Left ventricle myocardium inferior (tissue), 1 donor: ENCODE measurements at regions not wholly inside any gene's neighbourhood (a gene's known extent, or its start where the extent isn't known, plus 50 kb on each side); places are given as distances from the start of the nearest gene placed in this dataset.
"Not testable (repeated sequence)": the region's sequence is repeated elsewhere in the genome, so short reads cannot be mapped to it uniquely, and the experiment has no call there.

ENCODE experiments used
- DNase-seq: peaks from one replicate; pipeline ENCODE4 v3.0.0-alpha.2; 2020
- H3K27ac ChIP-seq: fragments of 200-600 bp; replicated peaks from 2 replicates; pipeline ENCODE4 v1.8.0; 2021
- H3K27me3 ChIP-seq: fragments of 200-600 bp; 2 replicates; pipeline ENCODE4 v1.8.0; 2021; ENCODE audit warnings: low read depth
- H3K36me3 ChIP-seq: fragments of 200-600 bp; 2 replicates; pipeline ENCODE4 v1.8.0; 2021
- H3K4me1 ChIP-seq: fragments of 200-600 bp; 2 replicates; pipeline ENCODE4 v1.8.0; 2021
- H3K4me3 ChIP-seq: fragments of 200-600 bp; 2 replicates; pipeline ENCODE4 v1.8.0; 2021; ENCODE audit warnings: mild to moderate bottlenecking, moderate library complexity
- H3K9me3 ChIP-seq: fragments of 200-600 bp; replicated peaks from 2 replicates; pipeline ENCODE4 v1.8.0; 2021
- intact Hi-C: fragments of 100-400 bp; cut with micrococcal nuclease; formaldehyde crosslinking; loops from one replicate; pipeline ENCODE4 v1.11.0; 2022
- TF ChIP-seq, protein P1 (sequence below): fragments of 200-600 bp; IDR thresholded peaks from 2 replicates; pipeline ENCODE4 v1.8.0; 2021; ENCODE audit warnings: antibody characterized with exemption, mild to moderate bottlenecking, borderline replicate concordance
- donor health status: DM: no; HTN: yes; CAD: no; lungs with severe emphysema.

DNA sequence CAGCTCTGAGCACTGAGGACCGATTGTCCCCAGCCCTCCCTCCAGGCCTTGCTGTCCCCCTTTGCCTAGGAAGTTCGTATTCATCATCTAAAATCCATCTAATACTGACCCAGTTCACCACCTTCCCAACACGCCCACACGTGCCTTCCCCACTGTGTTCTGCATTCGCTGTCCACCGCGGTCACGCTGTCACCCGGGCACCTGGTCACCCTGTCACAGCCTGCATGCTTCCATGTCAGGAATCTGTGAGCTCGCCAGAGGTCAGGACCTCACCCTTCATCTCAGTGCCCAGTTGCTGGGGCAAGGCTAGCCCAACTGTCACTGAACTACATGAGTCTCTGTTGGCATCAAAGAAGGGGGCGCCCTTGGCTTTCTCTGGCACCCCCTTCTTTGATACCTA is 82.9 kb upstream of the RUFY1 start:
- intact Hi-C loops, result no loop called here
- no peak for DNase-seq
- no peaks in the 10 kb centered on the region for H3K4me1 ChIP-seq
- H3K27me3 ChIP-seq, result peaks cover 4% of the 10 kb centered on the region
- TF ChIP-seq, protein P1, sequence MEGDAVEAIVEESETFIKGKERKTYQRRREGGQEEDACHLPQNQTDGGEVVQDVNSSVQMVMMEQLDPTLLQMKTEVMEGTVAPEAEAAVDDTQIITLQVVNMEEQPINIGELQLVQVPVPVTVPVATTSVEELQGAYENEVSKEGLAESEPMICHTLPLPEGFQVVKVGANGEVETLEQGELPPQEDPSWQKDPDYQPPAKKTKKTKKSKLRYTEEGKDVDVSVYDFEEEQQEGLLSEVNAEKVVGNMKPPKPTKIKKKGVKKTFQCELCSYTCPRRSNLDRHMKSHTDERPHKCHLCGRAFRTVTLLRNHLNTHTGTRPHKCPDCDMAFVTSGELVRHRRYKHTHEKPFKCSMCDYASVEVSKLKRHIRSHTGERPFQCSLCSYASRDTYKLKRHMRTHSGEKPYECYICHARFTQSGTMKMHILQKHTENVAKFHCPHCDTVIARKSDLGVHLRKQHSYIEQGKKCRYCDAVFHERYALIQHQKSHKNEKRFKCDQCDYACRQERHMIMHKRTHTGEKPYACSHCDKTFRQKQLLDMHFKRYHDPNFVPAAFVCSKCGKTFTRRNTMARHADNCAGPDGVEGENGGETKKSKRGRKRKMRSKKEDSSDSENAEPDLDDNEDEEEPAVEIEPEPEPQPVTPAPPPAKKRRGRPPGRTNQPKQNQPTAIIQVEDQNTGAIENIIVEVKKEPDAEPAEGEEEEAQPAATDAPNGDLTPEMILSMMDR, result no peak
- H3K27ac ChIP-seq, result no peak overlapping the region
- no peaks in the 10 kb centered on the region for H3K36me3 ChIP-seq
- peaks cover 23% of the 10 kb centered on the region for H3K9me3 ChIP-seq
- no peak overlapping the region for H3K4me3 ChIP-seq

DNA sequence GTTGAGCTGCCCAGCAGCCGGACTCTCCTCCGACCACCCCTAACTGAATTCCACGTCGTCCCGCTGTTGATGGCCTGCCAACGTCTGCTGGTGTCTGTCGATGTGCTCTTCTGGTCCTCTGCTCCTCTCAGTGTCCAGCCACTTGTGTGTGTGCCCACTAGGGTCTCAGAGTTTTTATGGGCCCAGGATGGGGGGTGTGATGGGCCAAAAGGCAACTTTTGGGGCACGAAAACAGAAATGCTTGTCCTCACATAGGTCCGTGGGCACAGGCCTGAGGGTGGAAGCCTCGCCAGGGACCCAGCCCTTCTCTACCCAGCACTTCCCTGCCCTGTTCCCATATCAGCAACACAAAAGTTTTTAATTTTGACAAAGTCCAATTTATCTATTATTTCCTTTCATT is 85.7 kb upstream of the RUFY1 start:
- no peak for DNase-seq
- peaks cover 23% of the 10 kb centered on the region for H3K9me3 ChIP-seq
- H3K4me1 ChIP-seq, result no peaks in the 10 kb centered on the region
- no peak overlapping the region for H3K27ac ChIP-seq
- TF ChIP-seq, protein P1, result no peak
- no peaks in the 10 kb centered on the region for H3K36me3 ChIP-seq
- H3K27me3 ChIP-seq, result peaks cover 9% of the 10 kb centered on the region
- H3K4me3 ChIP-seq, result no peak overlapping the region
- intact Hi-C loops, result no loop called here

GRCh38 chr5:179462040-179462439 is 88.3 kb upstream of the RUFY1 start:
- Histone ChIP-seq H3K27me3 (peaks cover 13% of the 10 kb centered on the region), H3K27ac (no peak overlapping the region), H3K9me3 (peaks cover 23% of the 10 kb centered on the region), H3K4me1 (no peaks in the 10 kb centered on the region), H3K4me3 (no peak overlapping the region), H3K36me3 (no peaks in the 10 kb centered on the region)
- intact Hi-C loops, result no loop called here
- TF ChIP-seq, protein P1, result no peak
- DNase-seq, result no peak

DNA sequence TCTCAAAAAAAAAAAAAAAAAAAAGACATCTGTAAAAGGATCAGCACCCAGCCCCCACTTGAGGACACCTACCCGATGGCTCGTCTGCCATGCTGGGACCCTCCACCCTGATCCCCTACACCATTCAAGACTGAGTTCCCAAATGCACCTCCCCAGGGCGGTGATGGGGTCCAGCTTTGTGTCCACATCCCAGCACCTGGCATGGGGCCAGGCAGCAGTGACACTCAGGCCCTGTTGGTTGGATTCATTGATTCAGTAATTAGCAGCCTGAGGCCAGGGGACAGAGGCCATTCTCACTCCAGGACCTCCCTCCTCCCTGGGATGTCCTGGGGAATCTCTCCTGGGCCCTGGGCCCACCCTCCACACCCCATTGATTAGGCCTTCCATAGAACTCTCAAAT is 88.8 kb upstream of the RUFY1 start:
- Histone ChIP-seq H3K27ac (no peak overlapping the region), H3K27me3 (peaks cover 13% of the 10 kb centered on the region), H3K9me3 (peaks cover 23% of the 10 kb centered on the region), H3K4me3 (no peak overlapping the region), H3K36me3 (no peaks in the 10 kb centered on the region), H3K4me1 (no peaks in the 10 kb centered on the region)
- no peak for DNase-seq
- intact Hi-C loops, result no loop called here
- TF ChIP-seq, protein P1, result no peak

DNA sequence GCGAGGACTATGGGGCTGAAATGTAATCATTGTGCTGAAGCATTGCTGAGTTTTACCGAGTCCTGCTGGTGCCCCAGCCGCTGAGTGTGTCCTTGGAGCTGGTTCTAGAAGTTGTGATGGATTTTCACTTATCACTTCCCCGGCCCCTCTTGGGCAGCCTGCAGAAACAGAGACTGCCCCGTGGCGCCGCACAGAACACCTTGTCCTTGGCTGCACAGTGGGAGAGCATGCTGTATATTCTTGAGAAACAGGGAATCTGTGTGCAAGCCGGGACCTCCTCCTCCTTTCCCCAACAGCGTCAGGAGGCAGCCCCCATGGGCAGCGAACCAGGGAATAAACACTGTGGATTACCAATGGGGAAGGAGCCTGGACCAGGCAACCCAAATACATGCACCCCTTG is 90.6 kb upstream of the RUFY1 start:
- no peaks in the 10 kb centered on the region for H3K36me3 ChIP-seq
- intact Hi-C loops, result no loop called here
- H3K27ac ChIP-seq, result no peak overlapping the region
- no peak for DNase-seq
- peaks cover 15% of the 10 kb centered on the region for H3K27me3 ChIP-seq
- peaks cover 18% of the 10 kb centered on the region for H3K9me3 ChIP-seq
- H3K4me3 ChIP-seq, result no peak overlapping the region
- TF ChIP-seq, protein P1, result no peak
- H3K4me1 ChIP-seq, result no peaks in the 10 kb centered on the region

- Histone ChIP-seq H3K4me1 (no peaks in the 10 kb centered on the region), H3K36me3 (no peaks in the 10 kb centered on the region), H3K9me3 (peaks cover 4% of the 10 kb centered on the region), H3K4me3 (no peak overlapping the region), H3K27ac (no peak overlapping the region), H3K27me3 (peaks cover 21% of the 10 kb centered on the region)
- TF ChIP-seq, protein P1, result no peak
- DNase-seq, result no peak
- intact Hi-C loops, result no loop called here
Measured at GRCh38 chr5:179457612-179458011, 92.7 kb upstream of the RUFY1 start.

GRCh38 chr5:179456075-179456474 is 94.3 kb upstream of the RUFY1 start:
- H3K36me3 ChIP-seq, intact Hi-C loops, H3K27ac ChIP-seq, H3K4me3 ChIP-seq, H3K9me3 ChIP-seq, H3K4me1 ChIP-seq, DNase-seq: not testable (repeated sequence)
- peaks cover 28% of the 10 kb centered on the region for H3K27me3 ChIP-seq
